Osteocyte (in vitro differentiated cells): ENCODE measurements at regions not wholly inside any gene's neighbourhood (a gene's known extent, or its start where the extent isn't known, plus 50 kb on each side); places are given as distances from the start of the nearest gene placed in this dataset.
"Not testable (repeated sequence)": the region's sequence is repeated elsewhere in the genome, so short reads cannot be mapped to it uniquely, and the experiment has no call there.

Experiments
- DNase-seq: peaks from one replicate; pipeline ENCODE4 v3.0.0; 2021; ENCODE audit warnings: mixed read lengths; ENCODE audit not compliant: unreplicated experiment; ENCODE audit errors: extremely low spot score
- H3K27ac Mint-ChIP-seq: one replicate; pipeline ENCODE4 v1.8.0; 2021; ENCODE audit warnings: mild to moderate bottlenecking, mixed read lengths; ENCODE audit not compliant: unreplicated experiment
- H3K27me3 Mint-ChIP-seq: one replicate; pipeline ENCODE4 v1.8.0; 2021; ENCODE audit warnings: mixed read lengths; ENCODE audit not compliant: unreplicated experiment
- H3K36me3 Mint-ChIP-seq: one replicate; pipeline ENCODE4 v1.8.0; 2021; ENCODE audit warnings: mixed read lengths; ENCODE audit not compliant: unreplicated experiment
- H3K4me1 Mint-ChIP-seq: one replicate; pipeline ENCODE4 v1.8.0; 2021; ENCODE audit warnings: mixed read lengths; ENCODE audit not compliant: unreplicated experiment
- H3K4me3 Mint-ChIP-seq: one replicate; pipeline ENCODE4 v1.8.0; 2021; ENCODE audit warnings: mild to moderate bottlenecking, moderate library complexity, mixed read lengths; ENCODE audit not compliant: unreplicated experiment
- H3K9me3 Mint-ChIP-seq: one replicate; pipeline ENCODE4 v1.8.0; 2021; ENCODE audit warnings: mixed read lengths; ENCODE audit not compliant: unreplicated experiment

- H3K27me3 Mint-ChIP-seq, H3K27ac Mint-ChIP-seq, H3K36me3 Mint-ChIP-seq, H3K4me3 Mint-ChIP-seq, H3K9me3 Mint-ChIP-seq, H3K4me1 Mint-ChIP-seq: not testable (repeated sequence)
- DNase-seq = peak; percentile 42
These were observed 174.4 kb downstream of the TRIM43 start for GRCh38 chr2:95765925-95766910.

- peak; percentile 57 for DNase-seq
- H3K4me1 Mint-ChIP-seq, H3K27ac Mint-ChIP-seq, H3K36me3 Mint-ChIP-seq, H3K9me3 Mint-ChIP-seq, H3K4me3 Mint-ChIP-seq, H3K27me3 Mint-ChIP-seq: not testable (repeated sequence)
These were observed 175.7 kb downstream of the TRIM43 start for GRCh38 chr2:95767531-95767930.

GRCh38 chr2:95767950-95768349, 176.1 kb downstream of the TRIM43 start:
- H3K9me3 Mint-ChIP-seq, H3K4me3 Mint-ChIP-seq, H3K36me3 Mint-ChIP-seq, H3K27me3 Mint-ChIP-seq, H3K27ac Mint-ChIP-seq, H3K4me1 Mint-ChIP-seq: not testable (repeated sequence)
- peak; percentile 66 for DNase-seq

- not testable (repeated sequence) for DNase-seq, H3K27ac Mint-ChIP-seq, H3K9me3 Mint-ChIP-seq, H3K36me3 Mint-ChIP-seq, H3K4me3 Mint-ChIP-seq, H3K27me3 Mint-ChIP-seq, H3K4me1 Mint-ChIP-seq
These were observed 177.5 kb downstream of the TRIM43 start for GRCh38 chr2:95769256-95769655.

- not testable (repeated sequence) for H3K27ac Mint-ChIP-seq, H3K9me3 Mint-ChIP-seq, H3K36me3 Mint-ChIP-seq, H3K27me3 Mint-ChIP-seq, H3K4me3 Mint-ChIP-seq, H3K4me1 Mint-ChIP-seq, DNase-seq
These were observed 178.9 kb downstream of the TRIM43 start for GRCh38 chr2:95770726-95771125.

GRCh38 chr2:95774322-95775192, 182.8 kb downstream of the TRIM43 start:
- H3K9me3 Mint-ChIP-seq, H3K27ac Mint-ChIP-seq, H3K4me1 Mint-ChIP-seq, H3K4me3 Mint-ChIP-seq, H3K27me3 Mint-ChIP-seq, DNase-seq, H3K36me3 Mint-ChIP-seq: not testable (repeated sequence)

GRCh38 chr2:95775193-95775531, 183.4 kb downstream of the TRIM43 start:
- not testable (repeated sequence) for H3K9me3 Mint-ChIP-seq, H3K36me3 Mint-ChIP-seq, H3K27me3 Mint-ChIP-seq, DNase-seq, H3K27ac Mint-ChIP-seq, H3K4me1 Mint-ChIP-seq, H3K4me3 Mint-ChIP-seq
